ENCODE measurements at regions not wholly inside any gene's neighbourhood (a gene's known extent, or its start where the extent isn't known, plus 50 kb on each side); places are given as distances from the start of the nearest gene placed in this dataset.

DNA sequence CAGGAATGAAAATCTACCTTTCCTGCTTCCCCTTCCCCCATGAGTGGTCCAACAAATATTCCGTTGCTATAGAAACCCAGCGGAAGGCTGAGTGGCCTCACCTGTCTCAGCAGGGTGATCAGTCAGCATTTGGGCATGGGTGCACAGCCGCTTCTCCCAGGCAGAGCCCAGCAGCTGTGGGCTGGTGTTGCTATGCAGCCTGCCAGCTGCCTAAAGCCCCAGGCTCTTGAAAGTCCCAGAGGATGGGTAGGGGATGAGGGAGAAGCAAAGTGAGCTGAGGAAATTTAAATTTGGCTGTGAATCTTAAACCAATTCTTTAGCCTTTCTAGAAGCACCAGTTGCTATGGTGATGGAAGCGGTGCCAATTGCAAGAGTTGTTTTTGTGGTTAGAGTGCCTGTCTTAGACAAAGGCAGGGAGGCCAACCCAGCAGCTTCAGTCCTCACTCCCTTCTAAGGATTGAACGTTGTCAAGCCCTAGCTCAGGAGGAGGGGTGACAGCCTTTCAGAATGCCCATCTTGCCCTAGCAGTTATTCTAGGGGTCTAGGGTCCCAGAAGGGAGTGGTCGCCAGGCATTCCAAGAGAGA, 151.5 kb upstream of the PITX1 start:
- Histone ChIP-seq H2AFZ (ENCODE audit: low read depth, low read length, severe bottlenecking) (no peak overlapping the region), H3K36me3 (ENCODE audit: low read length) (no peaks in the 10 kb centered on the region), H3K9me2 (replicated peaks; ENCODE audit: insufficient read depth, low read length) (no peaks in the 10 kb centered on the region), H3K9me3 (ENCODE audit: insufficient read depth, low read length) (no peaks in the 10 kb centered on the region), H3K27ac (ENCODE audit: low read depth, low read length) (no peak overlapping the region), H3K79me2 (ENCODE audit: insufficient read depth, low read length) (no peaks in the 10 kb centered on the region), H3K9ac (ENCODE audit: low read length) (no peak overlapping the region), H3K27me3 (ENCODE audit: low read length) (no peaks in the 10 kb centered on the region), H4K20me1 (ENCODE audit: low read depth, low read length) (no peaks in the 10 kb centered on the region), H3F3A (ENCODE audit: insufficient read depth) (no peaks in the 10 kb centered on the region), H3K4me2 (ENCODE audit: low read depth, low read length, poor library complexity, severe bottlenecking) (no peak overlapping the region), H3K4me3 (ENCODE audit: insufficient read depth, low read length, poor library complexity, severe bottlenecking) (no peak overlapping the region)
- TF ChIP-seq, protein P1, sequence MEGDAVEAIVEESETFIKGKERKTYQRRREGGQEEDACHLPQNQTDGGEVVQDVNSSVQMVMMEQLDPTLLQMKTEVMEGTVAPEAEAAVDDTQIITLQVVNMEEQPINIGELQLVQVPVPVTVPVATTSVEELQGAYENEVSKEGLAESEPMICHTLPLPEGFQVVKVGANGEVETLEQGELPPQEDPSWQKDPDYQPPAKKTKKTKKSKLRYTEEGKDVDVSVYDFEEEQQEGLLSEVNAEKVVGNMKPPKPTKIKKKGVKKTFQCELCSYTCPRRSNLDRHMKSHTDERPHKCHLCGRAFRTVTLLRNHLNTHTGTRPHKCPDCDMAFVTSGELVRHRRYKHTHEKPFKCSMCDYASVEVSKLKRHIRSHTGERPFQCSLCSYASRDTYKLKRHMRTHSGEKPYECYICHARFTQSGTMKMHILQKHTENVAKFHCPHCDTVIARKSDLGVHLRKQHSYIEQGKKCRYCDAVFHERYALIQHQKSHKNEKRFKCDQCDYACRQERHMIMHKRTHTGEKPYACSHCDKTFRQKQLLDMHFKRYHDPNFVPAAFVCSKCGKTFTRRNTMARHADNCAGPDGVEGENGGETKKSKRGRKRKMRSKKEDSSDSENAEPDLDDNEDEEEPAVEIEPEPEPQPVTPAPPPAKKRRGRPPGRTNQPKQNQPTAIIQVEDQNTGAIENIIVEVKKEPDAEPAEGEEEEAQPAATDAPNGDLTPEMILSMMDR (IDR thresholded peaks at IDR 0.05; ENCODE audit: insufficient read depth, low read length, poor library complexity, severe bottlenecking) = no peak
- TF ChIP-seq EZH2phosphoT487 (conservative IDR thresholded peaks at IDR 0.05; ENCODE audit: low read length) = no peak

DNA sequence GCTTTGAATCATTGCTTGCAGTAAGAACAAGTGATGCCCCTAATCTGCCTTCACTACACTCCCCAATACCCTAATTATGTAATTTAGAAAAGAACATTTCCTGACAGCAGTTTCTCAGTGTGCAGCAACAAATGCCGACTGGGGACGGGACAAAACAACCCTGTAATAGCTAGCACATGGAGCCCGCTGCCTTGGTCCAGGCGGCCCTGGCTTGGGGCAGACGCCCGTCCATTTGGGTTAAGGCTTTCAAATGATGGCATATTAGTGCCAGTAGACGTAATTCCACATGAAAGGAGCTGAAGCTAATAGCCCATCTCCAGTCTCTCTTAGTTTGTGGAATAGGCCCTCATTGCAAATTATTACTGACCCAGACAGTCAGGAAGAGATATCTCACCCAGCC, 150.6 kb upstream of the PITX1 start:
- no peak overlapping the region for H3K4me2 ChIP-seq (ENCODE audit: low read depth, low read length, poor library complexity, severe bottlenecking)
- no peak overlapping the region for H2AFZ ChIP-seq (ENCODE audit: low read depth, low read length, severe bottlenecking)
- H3K9me2 ChIP-seq (replicated peaks; ENCODE audit: insufficient read depth, low read length) = no peaks in the 10 kb centered on the region
- H3K27me3 ChIP-seq (ENCODE audit: low read length) = no peaks in the 10 kb centered on the region
- no peak overlapping the region for H3K9ac ChIP-seq (ENCODE audit: low read length)
- no peak for TF ChIP-seq EZH2phosphoT487 (conservative IDR thresholded peaks at IDR 0.05; ENCODE audit: low read length)
- TF ChIP-seq, protein P1 (IDR thresholded peaks at IDR 0.05; ENCODE audit: insufficient read depth, low read length, poor library complexity, severe bottlenecking) = no peak
- H3K4me3 ChIP-seq (ENCODE audit: insufficient read depth, low read length, poor library complexity, severe bottlenecking) = no peak overlapping the region
- H3K27ac ChIP-seq (ENCODE audit: low read depth, low read length) = no peak overlapping the region
- no peaks in the 10 kb centered on the region for H3K9me3 ChIP-seq (ENCODE audit: insufficient read depth, low read length)
- no peaks in the 10 kb centered on the region for H3K79me2 ChIP-seq (ENCODE audit: insufficient read depth, low read length)
- H3F3A ChIP-seq (ENCODE audit: insufficient read depth) = no peaks in the 10 kb centered on the region
- no peaks in the 10 kb centered on the region for H3K36me3 ChIP-seq (ENCODE audit: low read length)
- H4K20me1 ChIP-seq (ENCODE audit: low read depth, low read length) = no peaks in the 10 kb centered on the region

DNA sequence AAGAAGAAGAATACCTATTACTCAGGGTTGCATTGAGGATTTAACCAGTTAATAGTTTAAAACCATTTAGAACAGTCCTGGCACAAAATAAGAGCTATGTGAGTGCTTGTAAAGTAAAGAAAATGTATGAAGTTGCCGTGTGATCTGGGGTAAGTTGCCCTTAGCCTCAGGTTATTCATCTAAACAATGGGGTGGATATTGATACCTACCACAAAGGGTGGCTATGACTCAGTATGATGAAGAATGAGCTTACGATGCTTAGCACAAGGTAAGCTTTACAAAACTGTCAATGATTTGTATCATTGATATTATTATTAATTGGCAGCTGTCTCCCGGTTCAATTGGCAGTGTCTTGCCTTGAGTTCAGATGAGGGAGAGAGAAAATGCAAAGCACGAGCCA, 149.4 kb upstream of the PITX1 start:
- Histone ChIP-seq H3K79me2 (ENCODE audit: insufficient read depth, low read length) (no peaks in the 10 kb centered on the region), H3K4me2 (ENCODE audit: low read depth, low read length, poor library complexity, severe bottlenecking) (no peak overlapping the region), H3F3A (ENCODE audit: insufficient read depth) (no peaks in the 10 kb centered on the region), H3K27ac (ENCODE audit: low read depth, low read length) (no peak overlapping the region), H3K4me3 (ENCODE audit: insufficient read depth, low read length, poor library complexity, severe bottlenecking) (no peak overlapping the region), H2AFZ (ENCODE audit: low read depth, low read length, severe bottlenecking) (no peak overlapping the region), H3K9me3 (ENCODE audit: insufficient read depth, low read length) (no peaks in the 10 kb centered on the region), H3K27me3 (ENCODE audit: low read length) (no peaks in the 10 kb centered on the region), H3K36me3 (ENCODE audit: low read length) (no peaks in the 10 kb centered on the region), H4K20me1 (ENCODE audit: low read depth, low read length) (no peaks in the 10 kb centered on the region), H3K9ac (ENCODE audit: low read length) (no peak overlapping the region), H3K9me2 (replicated peaks; ENCODE audit: insufficient read depth, low read length) (no peaks in the 10 kb centered on the region)
- no peak for TF ChIP-seq EZH2phosphoT487 (conservative IDR thresholded peaks at IDR 0.05; ENCODE audit: low read length)
- TF ChIP-seq, protein P1 (IDR thresholded peaks at IDR 0.05; ENCODE audit: insufficient read depth, low read length, poor library complexity, severe bottlenecking) = no peak

Measured in SU-DHL-6 (cell line).